OCI-LY1 (cell line): ENCODE measurements at regions not wholly inside any gene's neighbourhood (a gene's known extent, or its start where the extent isn't known, plus 50 kb on each side); places are given as distances from the start of the nearest gene placed in this dataset.

Experiments
- H2AFZ ChIP-seq: fragments of 200-600 bp; sonication (generic), shearing (Covaris generic); 2 replicates; pipeline ENCODE4 v1.6.0; 2014; ENCODE audit warnings: antibody characterized with exemption, mild to moderate bottlenecking, low read length
- H3F3A ChIP-seq: fragments of 200-600 bp; sonication (generic), shearing (Covaris generic); 2 replicates; pipeline ENCODE4 v1.6.0; 2014; ENCODE audit warnings: mild to moderate bottlenecking, antibody characterized with exemption, low read length, moderate library complexity; ENCODE audit not compliant: insufficient read depth
- H3K27ac ChIP-seq: fragments of 200-600 bp; sonication (generic); 2 replicates; pipeline ENCODE4 v1.5.1; 2014; ENCODE audit warnings: low read length, mixed run types, mild to moderate bottlenecking, low read depth; ENCODE audit not compliant: poor library complexity, severe bottlenecking
- H3K27me3 ChIP-seq: fragments of 200-600 bp; sonication (generic); 2 replicates; pipeline ENCODE4 v1.6.0; 2014; ENCODE audit warnings: antibody characterized with exemption, mild to moderate bottlenecking, low read length, moderate library complexity; ENCODE audit not compliant: insufficient read depth
- H3K36me3 ChIP-seq: fragments of 200-600 bp; sonication (generic); 2 replicates; pipeline ENCODE4 v1.6.1; 2014; ENCODE audit warnings: mild to moderate bottlenecking, antibody characterized with exemption, low read length, moderate library complexity, mixed read lengths; ENCODE audit not compliant: insufficient read depth
- H3K4me1 ChIP-seq: fragments of 200-600 bp; sonication (generic); 2 replicates; pipeline ENCODE4 v1.5.1; 2014; ENCODE audit warnings: mild to moderate bottlenecking, low read length, moderate library complexity; ENCODE audit not compliant: insufficient read depth, severe bottlenecking
- H3K4me2 ChIP-seq: fragments of 200-600 bp; sonication (generic), shearing (Covaris generic); 2 replicates; pipeline ENCODE4 v1.6.1; 2014; ENCODE audit warnings: low read length
- H3K4me3 ChIP-seq: fragments of 200-600 bp; sonication (generic); 2 replicates; pipeline ENCODE4 v1.5.1; 2014; ENCODE audit warnings: low read length, low read depth, mild to moderate bottlenecking, mixed read lengths; ENCODE audit not compliant: poor library complexity, severe bottlenecking
- H3K79me2 ChIP-seq: fragments of 200-600 bp; shearing (Covaris generic); 2 replicates; pipeline ENCODE4 v1.6.1; 2016; ENCODE audit warnings: mixed run types, low read length, mixed read lengths; ENCODE audit not compliant: insufficient read depth
- H3K9ac ChIP-seq: fragments of 200-600 bp; sonication (generic), shearing (Covaris generic); 2 replicates; pipeline ENCODE4 v1.6.1; 2014; ENCODE audit warnings: mild to moderate bottlenecking, low read length, mixed read lengths
- H3K9me2 ChIP-seq: fragments of 200-600 bp; sonication (generic), shearing (Covaris generic); 2 replicates; pipeline ENCODE4 v1.6.1; 2014; ENCODE audit warnings: low read depth, mild to moderate bottlenecking, low read length, mixed read lengths
- H3K9me3 ChIP-seq: fragments of 200-600 bp; shearing (Covaris generic); 2 replicates; pipeline ENCODE4 v1.6.1; 2014; ENCODE audit warnings: low read length, mixed read lengths
- H4K20me1 ChIP-seq: fragments of 200-600 bp; sonication (generic), shearing (Covaris generic); 2 replicates; pipeline ENCODE4 v1.6.0; 2016; ENCODE audit warnings: mild to moderate bottlenecking, low read length; ENCODE audit not compliant: insufficient read depth
- EZH2 ChIP-seq: fragments of 200-600 bp; sonication (generic), shearing (Covaris generic); IDR thresholded peaks from 2 replicates; pipeline ENCODE4 v1.8.0; 2017; ENCODE audit warnings: borderline replicate concordance, mixed run types, mild to moderate bottlenecking, antibody characterized with exemption, low read length, moderate library complexity, mixed read lengths
- TF ChIP-seq, protein P1 (sequence below): fragments of 200-600 bp; sonication (generic), shearing (Covaris generic); IDR thresholded peaks from 2 replicates; pipeline ENCODE4 v1.5.1; 2017; ENCODE audit warnings: mild to moderate bottlenecking, antibody characterized with exemption, low read length, moderate library complexity, mixed read lengths

DNA sequence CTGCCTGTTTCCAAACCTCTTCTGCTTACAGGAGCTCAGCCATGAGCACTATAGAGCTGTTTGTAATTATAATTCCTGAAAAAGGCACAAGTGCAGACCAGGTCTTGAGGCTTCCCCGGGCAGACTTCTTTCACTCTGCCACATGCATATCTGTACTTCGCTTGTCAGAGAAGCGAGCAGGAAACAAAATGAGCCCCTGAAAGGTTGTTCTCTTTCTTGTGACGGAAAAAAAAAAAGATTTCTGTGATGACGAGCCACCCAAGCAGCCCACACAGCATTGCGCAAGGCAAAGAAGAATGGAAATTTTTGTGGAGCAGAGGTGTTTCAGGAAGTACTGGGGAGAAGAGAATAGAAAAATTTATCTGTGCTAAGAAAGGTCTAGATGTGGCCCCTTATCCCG, 54.0 kb upstream of the LINC00305 start:
- Histone ChIP-seq H3K27me3 (no peaks in the 10 kb centered on the region), H3K4me3 (no peak overlapping the region), H3K4me2 (no peak overlapping the region), H3K9me3 (no peaks in the 10 kb centered on the region), H3K36me3 (no peaks in the 10 kb centered on the region), H4K20me1 (no peaks in the 10 kb centered on the region), H3K79me2 (no peaks in the 10 kb centered on the region), H3K27ac (no peak overlapping the region), H3K9me2 (no peaks in the 10 kb centered on the region), H3K4me1 (no peaks in the 10 kb centered on the region), H3F3A (no peaks in the 10 kb centered on the region), H2AFZ (no peak overlapping the region), H3K9ac (no peak overlapping the region)
- TF ChIP-seq, protein P1, sequence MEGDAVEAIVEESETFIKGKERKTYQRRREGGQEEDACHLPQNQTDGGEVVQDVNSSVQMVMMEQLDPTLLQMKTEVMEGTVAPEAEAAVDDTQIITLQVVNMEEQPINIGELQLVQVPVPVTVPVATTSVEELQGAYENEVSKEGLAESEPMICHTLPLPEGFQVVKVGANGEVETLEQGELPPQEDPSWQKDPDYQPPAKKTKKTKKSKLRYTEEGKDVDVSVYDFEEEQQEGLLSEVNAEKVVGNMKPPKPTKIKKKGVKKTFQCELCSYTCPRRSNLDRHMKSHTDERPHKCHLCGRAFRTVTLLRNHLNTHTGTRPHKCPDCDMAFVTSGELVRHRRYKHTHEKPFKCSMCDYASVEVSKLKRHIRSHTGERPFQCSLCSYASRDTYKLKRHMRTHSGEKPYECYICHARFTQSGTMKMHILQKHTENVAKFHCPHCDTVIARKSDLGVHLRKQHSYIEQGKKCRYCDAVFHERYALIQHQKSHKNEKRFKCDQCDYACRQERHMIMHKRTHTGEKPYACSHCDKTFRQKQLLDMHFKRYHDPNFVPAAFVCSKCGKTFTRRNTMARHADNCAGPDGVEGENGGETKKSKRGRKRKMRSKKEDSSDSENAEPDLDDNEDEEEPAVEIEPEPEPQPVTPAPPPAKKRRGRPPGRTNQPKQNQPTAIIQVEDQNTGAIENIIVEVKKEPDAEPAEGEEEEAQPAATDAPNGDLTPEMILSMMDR: no peak
- no peak for TF ChIP-seq EZH2

DNA sequence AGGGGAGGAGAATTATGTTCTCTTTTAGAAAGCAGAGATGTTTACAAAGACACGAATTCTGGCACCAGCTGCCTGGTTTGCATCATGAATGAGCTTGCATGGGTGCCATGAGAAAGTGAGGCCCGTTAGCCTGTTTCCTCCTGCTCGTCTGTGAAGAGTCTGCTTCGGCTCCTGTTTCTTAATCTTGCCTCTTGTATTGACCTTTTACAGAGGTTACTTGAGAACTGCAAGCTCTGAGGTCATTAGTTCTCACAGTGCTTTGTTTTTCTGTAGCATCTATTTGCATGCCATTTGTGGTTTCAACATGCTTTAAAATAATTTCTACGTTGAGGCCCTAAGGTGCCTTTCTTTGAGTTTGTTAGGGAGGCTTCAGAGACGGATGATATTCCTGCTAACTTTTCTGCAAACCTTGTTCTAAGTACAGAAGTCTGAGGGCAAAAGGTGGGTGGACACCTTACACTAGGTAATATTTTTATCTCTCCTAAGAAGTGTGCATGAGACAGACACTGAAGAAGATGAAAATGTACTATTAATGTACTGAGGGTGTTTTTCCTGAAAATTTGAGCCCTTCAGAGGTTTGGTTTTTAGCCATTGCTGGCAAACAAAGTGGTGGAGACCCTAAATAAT, 53.4 kb upstream of the LINC00305 start:
- Histone ChIP-seq H3K4me1 (no peaks in the 10 kb centered on the region), H3K27ac (no peak overlapping the region), H3K9me3 (no peaks in the 10 kb centered on the region), H3K79me2 (no peaks in the 10 kb centered on the region), H3F3A (no peaks in the 10 kb centered on the region), H2AFZ (no peak overlapping the region), H3K36me3 (no peaks in the 10 kb centered on the region), H3K9ac (no peak overlapping the region), H4K20me1 (no peaks in the 10 kb centered on the region), H3K27me3 (no peaks in the 10 kb centered on the region), H3K4me3 (no peak overlapping the region), H3K4me2 (no peak overlapping the region), H3K9me2 (no peaks in the 10 kb centered on the region)
- TF ChIP-seq, protein P1: no peak
- no peak for TF ChIP-seq EZH2

DNA sequence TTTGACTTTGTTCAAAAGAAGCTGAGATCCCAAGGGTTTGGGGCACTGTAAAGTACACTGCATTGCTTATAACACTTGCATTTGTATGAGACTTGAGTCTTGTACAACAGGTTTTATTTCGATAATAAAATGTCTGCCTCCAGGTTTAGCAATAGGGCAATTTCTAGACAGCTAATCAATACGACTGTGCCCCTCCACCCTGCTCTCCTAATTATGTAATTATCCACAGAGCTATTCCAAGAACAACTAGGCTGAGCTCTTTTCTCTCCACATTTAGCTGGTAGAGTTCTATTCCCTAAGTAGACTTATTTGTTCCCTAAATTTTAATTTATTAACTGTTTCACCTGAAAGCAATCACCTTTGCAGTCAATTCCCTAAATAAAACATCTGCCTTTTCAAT, 52.9 kb upstream of the LINC00305 start:
- H3K27me3 ChIP-seq: no peaks in the 10 kb centered on the region
- TF ChIP-seq EZH2: no peak
- TF ChIP-seq, protein P1: no peak
- H3K27ac ChIP-seq: no peak overlapping the region
- no peaks in the 10 kb centered on the region for H3F3A ChIP-seq
- H3K4me2 ChIP-seq: no peak overlapping the region
- H3K9ac ChIP-seq: no peak overlapping the region
- no peaks in the 10 kb centered on the region for H3K9me3 ChIP-seq
- H4K20me1 ChIP-seq: no peaks in the 10 kb centered on the region
- no peaks in the 10 kb centered on the region for H3K79me2 ChIP-seq
- H3K4me3 ChIP-seq: no peak overlapping the region
- no peaks in the 10 kb centered on the region for H3K4me1 ChIP-seq
- no peaks in the 10 kb centered on the region for H3K36me3 ChIP-seq
- no peaks in the 10 kb centered on the region for H3K9me2 ChIP-seq
- no peak overlapping the region for H2AFZ ChIP-seq
